Superior temporal gyrus (tissue), 1 donor: ENCODE measurements at regions not wholly inside any gene's neighbourhood (a gene's known extent, or its start where the extent isn't known, plus 50 kb on each side); places are given as distances from the start of the nearest gene placed in this dataset.
"Not testable (repeated sequence)": the region's sequence is repeated elsewhere in the genome, so short reads cannot be mapped to it uniquely, and the experiment has no call there.

Source experiments
- DNase-seq: peaks from one replicate; pipeline ENCODE4 v3.0.0-alpha.2; 2016; ENCODE audit errors: extremely low spot score

DNA sequence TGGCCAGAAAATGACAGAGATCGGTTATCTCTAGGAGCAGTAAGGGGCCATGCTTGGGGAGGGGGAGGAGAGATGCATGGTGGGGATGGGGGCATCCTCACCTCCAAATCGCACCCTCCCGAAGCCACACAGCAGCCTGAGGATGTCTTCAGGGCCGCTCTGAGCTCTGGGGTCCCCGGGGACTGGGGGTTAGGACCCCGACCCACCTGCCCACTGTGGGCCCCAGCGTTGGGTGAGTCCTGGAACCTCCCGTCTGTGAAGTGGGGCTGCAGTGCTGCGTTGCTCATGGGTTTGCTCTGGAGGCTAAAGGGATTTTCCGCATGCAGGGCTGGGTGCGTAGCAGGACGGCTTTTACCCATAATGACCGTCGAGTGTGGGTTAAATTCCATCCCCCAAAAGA is 1046.3 kb downstream of the BRD1 start:
- no peak for DNase-seq

DNA sequence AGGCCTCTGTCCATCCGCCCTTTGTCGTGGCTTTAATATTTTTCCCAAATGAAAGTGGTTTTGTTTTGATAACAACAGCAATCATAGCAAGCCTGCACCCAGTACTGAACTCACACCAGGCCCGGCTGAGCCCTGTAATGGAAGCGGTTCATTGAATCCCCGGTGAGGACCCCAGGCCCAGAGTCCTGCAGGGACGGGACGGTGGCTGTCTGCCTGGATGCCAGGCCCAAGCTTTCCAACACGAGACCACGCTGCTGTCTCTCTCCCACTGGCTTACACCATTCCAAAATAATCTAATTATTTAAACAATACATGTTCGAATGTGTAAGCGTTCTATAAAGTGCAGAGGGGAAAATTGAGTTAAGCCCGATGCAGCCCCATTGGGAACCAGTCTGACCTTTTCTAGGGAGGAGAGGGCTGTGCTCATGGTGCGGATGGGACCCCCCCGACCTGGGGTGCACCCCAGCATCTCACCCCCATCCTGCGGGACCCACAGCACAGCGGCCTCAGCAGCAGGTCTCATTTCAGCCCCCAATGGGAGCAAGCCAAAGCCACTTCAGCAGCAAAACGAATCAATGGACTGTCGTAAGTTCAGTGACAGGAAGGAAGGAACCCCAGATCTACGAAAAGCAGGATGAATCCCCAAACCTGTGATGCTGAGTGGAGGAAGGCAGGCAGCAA is 1046.9 kb downstream of the BRD1 start:
- DNase-seq: no peak

DNA sequence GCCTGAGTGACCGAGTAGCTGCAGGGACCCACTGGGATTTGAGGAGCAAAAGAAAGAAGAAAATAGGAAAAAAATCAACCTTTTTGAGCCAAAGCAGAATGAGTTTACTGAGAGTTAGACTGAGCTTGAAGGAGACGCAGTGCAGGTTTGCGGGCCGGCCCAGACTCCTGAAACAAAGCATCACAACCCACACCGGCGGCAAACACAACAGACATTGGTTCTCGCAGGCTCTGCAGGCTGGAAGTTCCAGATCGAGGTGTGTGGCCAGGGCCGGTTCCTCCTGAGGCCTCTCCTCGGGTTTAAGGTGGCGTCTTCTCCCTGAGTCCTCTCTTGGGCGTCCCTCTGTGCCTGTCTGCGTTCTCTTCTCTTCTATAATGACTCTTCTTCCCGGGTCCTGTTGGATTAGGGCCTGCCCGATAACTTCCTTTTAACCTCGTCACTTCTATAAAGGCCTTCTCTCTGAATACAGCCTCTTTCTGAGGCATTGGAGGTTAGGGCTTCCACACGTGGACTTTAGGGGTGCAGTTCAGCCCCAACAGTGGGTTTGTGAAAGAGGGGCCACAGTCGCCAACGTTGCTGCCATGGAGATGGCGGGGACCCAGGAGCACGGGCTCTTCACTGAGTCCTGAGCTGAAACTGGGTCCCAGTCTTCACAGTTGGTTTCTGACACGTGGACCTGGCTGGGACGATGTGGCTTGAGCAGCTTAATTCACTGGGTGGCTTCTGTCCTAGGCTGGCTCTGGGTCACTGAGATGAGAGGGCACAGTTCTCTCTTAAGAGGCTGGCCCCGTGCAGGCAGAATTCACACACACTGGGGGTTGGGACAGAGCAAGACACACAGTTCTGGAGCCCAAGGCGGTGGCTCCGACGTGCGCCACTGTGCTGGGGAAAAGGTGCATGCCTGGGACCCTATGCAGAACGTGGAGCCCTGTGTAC is 1047.7 kb downstream of the BRD1 start:
- no peak for DNase-seq

DNA sequence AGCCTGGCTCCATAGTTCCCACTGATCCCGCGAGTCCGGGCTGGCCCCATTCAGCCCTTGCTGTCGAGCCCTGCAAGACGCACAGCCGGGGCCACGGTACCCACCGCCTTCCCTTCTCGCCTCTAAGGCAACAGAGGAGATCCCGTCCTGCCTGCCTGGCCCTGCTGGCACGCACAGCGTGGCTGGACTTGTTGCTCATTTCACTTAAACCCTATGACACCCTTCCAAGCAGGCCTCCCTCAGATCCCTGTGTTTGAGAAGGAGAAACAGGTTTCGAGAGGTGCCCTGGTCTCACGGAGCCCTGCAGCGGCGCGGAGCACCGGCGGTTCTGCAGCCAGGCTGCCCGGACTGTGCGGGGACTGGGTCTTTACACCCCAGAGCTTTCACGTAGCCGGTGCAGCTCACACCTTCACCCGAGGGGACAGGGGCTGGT is 1048.4 kb downstream of the BRD1 start:
- no peak for DNase-seq

DNA sequence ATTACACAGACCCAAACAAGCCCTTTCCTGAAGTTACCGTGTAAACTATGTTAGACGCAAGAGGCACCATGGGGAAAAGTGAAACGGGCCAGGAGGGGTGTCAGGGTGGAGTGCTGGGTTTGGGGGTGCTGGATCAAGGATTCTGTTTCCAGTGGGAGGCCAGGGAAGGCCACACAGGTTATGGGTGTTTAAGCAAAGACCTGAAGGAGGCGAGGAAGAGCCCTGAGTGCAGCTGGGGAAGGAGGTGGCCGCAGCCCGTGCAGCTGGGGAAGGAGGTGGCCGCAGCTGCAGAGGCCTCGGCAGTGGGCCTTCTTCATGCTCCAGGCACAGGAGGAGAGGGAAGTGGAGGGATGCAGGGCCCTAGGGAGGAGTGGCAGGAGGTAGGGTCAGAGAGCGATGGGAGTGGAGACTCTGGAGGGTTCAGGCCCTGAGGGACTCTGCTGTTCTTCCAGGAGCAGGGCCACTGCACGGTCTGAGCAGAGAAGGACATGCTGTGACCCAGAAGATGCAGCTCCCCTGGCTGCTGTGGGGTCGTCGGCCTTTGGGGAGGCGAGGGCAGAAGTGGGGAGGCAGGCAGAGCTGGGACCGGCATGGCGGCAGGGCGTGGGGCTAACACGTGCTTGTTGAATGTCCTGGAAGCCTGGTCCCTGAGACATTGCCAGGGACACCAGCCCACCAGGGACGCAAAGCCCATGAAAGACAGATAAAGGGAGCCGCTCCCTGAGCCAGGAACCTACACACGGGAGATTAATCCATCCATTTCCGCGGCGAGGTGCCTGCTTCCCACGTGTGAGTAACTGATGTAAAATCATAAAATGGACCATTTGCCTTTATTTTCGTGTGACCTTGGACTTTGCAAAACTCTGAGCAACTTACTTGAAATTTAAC is 1049.1 kb downstream of the BRD1 start:
- DNase-seq: no peak

DNA sequence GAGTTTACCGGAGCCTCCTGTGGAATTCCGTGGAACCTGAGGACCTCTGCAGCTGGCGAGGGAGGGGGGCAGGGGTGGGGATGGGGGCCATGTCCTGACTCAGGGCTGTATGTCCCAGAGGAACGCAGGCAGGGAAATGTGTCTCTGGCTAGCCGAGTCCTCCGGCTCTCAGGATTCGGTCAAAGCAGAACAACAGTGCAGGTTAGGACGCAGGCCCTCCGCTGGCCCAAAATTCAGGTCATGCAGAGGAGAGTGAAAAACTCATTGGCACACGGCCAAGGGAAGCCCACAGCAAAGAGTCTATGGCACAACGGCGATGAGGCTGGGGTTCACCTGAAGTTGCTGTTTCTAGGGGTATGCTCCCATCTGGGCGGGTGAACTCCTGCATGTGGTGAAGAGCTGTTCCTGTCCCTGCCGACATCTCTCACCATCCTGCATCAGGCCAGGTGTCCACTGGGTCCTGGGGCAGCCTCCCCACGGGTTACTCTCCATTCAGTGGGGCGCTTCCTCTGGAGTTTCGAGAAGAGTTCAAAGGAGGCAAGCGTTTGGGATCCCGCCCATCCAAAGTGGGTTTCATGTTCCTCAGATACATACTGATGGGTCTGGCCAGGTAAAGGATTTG is 1055.3 kb downstream of the BRD1 start:
- no peak for DNase-seq

DNA sequence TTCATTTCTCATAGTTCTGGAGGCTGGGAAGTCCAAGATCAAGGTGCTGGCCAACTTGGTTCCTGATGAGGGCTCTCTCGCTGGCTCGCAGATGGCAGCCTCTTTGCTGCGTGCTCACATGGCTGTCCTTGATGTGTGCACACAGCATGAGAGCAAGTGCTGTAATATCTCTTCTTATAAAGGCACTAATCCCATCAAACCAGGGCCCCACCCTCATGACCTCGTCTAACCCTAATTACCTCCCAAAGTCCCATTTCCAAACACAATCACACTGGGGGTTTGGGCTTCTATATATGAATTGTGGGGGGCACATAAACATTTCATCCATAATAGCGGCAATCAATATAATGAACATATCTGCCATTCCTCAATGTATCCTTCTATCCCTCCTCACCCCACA is 1062.1 kb downstream of the BRD1 start:
- no peak for DNase-seq

DNA sequence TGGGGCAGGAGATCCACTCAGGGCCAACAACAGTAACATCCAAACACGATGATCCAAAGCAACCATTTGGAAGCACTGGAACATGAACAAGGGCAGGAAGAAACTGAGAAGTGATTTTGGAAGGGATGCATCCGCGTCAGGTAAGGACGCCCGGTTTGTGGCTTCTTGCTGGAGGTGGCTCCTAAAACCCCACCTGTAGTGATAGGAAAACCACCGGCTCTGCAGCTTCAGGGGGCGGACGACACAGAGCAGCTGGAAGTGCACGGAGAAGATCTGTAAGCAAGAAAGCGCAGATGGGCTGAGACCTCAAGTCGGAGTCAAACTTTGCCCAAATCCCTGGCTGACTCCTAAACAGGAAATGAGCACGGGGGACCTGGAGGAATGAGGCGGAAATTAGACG is 1066.1 kb downstream of the BRD1 start:
- no peak for DNase-seq

DNA sequence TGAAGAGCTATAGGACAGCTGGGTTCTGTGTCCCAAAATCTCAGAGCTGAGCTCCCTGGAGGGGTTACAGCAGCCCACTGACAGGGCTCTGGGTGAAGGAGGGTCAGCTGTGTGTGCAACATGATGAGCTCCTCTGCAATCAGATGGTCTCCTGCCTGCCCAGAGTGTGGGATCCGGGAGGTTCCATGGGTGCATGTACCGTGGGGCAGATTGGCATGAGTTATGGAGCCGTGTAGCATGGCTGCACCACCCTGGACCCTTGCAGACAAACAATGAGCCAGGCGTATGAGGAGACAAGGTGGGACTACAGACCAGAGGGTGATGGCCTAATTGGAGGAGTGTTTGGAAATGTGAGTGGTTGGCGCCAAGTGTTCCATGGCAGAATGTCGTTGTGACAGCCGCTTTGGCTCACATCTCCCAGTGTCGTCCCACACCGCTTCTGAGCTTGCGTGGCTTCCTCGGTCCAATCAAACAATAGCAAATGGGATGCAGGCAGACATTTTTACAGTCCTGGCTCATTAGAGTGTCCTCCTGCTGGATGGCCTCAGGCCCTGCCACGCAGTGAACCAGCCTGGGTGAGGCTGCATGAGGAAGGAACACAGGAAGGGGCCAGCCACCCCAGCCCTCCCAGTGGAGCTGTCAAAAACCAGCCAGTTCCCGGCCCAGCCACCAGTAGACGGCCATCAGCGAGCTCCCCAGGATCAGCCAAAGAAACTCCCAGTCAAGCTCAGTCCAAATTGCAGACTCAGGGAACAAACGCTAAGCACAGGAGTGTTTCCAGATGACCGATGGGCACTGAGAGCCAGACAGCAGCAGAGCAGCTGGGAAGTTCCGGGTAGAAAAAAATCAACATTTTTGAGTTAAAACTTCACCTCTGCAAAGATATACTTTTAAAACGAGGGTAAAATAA is 1066.9 kb downstream of the BRD1 start:
- DNase-seq: no peak

DNA sequence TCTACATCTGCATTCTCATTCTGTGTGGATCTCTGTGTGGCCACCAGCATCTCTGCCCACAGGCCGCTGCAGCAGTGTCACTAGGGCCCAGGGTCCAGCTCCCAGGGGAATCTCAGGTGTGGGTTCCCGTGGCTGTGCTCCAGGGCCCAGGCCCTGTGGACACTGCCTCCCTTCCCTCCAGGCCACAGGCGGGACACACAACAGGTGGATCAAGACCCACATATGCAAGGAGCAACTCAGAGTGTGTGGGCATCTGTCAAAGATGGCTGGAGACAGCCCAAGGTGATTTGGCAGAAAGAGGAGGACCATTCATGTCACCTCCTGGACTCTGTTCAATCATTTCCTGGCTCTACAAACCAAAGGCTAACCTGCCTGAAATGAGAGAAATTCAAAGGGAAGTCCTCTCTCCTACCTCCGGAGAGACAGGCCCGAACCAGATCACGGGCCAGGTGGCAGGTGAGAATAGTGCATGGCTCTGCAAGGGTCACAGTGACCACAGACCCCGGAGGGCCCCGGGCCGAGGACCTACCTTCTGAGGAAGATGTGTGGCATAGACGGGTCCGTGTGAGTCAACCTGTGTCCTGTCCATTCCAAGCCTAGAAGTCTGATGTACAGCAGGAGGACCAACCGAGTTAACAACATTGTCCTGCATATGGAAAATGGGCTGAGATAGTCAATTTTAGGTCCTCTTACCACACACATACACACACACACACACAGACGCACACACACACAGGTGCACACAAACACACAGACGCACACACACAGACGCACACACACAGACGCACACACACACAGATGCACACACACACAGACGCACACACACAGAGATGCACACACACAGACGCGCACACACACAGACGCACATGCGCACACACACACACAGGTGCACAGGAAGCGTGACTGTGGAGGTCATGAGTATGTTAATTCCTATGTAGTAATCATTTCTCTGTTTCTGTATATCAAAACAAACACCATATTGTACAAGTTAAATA is 1068.5 kb downstream of the BRD1 start:
- no peak for DNase-seq

DNA sequence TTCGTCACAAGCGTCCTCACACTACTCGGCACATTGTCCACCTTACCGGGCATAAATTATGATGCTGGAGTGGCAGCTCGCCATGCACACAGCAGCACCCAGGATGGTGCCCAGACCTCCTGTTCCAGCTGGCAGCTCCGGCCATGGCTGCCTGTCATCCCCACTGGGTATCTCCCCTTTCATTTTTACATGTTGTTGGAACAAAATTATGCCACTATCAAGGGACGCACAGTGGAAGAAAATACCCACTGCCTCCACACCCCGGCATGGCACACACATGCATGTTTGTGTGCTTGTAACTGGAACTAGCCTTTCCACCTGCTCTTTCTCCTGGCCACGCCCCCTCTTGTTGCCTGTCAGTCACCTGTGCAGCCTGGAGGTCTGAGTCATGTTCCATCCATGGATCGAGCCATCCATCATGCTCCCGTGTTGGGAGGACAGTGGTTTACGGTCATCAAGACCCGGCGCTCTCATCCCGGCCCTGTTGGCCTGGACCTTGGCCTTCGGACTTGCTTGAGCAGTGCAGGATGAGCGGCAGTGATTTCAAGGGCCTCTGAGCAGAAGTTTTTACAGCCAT is 1069.6 kb downstream of the BRD1 start:
- DNase-seq: no peak

DNA sequence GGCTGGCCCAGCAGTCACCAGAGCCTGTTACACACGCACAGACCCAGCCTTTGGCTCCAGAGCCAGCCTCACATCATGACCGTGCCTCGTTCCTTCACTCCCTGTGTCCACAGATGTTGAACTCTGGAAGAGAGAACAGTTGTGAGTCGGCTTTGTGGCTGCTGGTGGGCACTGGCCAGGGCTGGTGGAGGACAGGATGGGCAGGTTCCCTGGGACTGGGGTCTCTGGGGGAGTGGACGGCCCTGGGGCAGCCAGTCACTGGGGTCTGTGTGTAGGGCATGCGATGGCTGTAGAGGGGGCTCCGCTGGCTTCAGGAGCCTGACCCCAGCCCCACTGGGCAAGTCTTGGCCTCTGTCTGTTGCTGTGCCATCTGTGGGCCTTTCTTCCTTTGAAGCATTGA is 1070.1 kb downstream of the BRD1 start:
- no peak for DNase-seq

DNA sequence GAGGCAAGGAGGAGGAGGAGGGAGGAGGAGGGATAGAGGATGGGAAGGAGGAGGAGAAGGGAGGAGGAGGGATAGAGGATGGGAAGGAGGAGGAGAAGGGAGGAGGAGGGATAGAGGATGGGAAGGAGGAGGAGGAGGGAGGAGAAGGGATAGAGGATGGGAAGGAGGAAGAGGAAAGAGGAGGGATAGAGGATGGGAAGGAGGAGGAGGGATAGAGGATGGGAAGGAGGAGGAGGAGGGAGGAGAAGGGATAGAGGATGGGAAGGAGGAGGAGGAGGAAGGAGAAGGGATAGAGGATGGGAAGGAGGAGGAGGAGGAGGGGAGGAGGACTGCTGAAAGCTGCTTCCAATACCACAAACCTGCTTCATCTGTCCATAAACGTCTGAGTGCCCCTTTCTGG is 1070.5 kb downstream of the BRD1 start:
- not testable (repeated sequence) for DNase-seq

DNA sequence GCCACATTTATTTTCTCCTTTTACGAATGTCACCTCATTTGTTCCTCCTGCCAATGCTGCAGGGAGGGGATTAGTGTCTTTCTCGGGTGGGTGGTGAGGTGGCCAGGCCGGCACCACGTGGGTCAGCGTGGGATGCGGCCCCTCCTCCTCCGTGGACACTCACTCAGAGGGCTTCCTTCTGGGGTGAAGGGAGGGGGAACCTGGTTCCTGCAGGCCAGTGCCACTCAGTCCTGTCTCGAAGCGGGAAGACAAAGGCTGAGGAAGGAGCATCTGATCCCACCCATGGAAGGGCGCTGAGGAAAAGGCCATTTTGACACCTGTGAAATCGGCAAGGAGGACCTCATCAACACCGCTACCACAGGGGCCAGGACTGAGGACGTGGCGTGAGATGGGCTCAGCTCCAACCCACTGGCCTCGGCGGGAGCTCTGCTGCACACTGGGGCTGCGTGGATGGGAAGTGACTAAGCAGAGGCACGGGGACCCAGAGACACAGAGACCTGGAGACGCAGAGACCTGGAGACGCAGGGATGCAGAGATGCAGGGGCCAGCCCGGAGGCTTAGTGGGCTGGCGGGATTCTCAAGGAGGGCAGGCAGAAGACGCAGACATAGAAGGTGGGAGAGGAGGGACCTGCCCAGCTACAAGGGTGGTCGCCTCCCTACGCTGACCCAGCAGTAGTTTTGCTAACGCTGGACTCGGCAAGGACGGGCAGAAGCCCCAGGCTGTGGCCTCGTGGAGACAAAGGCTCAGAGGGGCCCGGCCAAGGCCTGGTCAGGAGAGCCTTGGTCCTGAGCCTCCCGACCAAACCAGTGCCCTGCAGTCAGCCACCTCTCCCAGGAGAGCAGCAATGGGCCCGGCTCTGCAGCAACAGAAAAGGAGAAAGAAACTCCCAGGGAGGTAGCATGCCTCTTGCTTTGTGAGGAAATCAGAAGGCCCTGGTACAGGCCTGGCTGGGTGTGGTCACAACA is 1071.2 kb downstream of the BRD1 start:
- no peak for DNase-seq

DNA sequence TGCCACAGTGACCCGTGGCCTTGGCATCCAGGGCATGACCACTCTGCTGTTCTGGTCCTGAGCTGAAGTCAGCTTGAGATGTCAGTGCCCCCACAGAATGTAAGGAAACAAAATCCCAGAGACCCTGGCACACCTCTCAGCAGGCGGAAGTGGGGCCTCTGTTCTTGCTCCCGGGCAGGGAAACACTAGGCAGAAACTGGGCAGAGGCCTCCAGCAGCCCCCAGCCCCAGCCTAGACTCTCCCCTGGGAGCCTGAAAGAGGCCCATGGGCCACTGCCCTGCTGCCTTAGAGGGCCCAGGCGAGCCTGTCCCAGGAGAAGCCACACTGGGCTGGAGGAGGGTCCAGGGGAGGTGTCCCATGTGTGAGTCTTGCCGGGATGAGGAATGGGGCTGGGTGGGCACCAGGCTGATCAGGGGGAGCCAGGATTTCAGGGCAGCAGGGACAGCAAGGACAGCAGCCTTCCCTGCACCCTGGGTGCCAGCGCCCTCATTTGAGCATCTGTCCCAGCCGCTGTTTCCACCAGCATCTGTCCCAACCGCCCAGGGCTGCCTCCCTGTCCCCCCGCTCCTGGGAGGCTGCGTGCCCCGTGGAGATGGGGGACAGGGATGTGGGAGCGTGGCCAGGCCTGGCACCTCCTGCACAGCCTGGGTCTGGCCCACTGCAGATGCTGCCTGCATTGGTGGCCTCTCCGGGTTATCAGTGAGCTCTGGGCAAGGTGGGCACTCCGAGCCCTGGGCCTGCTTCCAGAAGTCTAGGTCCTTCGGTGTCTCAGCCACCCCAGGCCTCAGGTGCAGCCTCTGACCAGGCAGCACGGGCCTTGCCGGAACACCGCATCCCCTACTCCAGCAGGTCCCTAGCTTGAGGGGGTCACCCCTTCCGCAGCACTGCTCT is 1072.4 kb downstream of the BRD1 start:
- no peak for DNase-seq

DNA sequence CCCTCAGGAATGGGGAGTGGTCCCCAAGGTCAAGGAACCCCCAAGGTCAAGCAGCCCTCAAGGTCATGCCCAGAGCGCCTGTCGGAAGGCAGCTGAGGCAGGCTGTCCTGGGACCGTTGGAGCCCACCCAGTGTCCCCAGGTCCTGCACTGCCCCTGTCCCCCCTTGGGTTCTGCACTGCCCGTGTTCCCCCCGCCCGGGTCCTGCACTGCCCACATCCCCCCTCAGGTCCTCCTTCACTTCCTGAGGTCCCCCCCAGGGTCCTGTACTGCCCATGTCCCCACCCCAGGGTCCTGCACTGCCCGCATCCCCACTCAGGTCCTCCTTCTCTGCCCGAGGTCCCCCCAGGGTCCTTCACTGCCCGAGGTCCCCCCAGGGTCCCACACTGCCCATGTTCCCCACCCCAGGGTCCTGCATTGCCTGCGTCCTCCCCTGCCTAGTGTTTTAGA is 1073.0 kb downstream of the BRD1 start:
- DNase-seq: no peak
